RPMI8226 (cell line): ENCODE measurements at regions not wholly inside any gene's neighbourhood (a gene's known extent, or its start where the extent isn't known, plus 50 kb on each side); places are given as distances from the start of the nearest gene placed in this dataset.
A peak's percentile ranks its signal among the peaks of the same experiment; 100 is the strongest.

Experiments
- DNase-seq: peaks from one replicate; pipeline ENCODE4 v3.0.0-alpha.2; 2015

DNA sequence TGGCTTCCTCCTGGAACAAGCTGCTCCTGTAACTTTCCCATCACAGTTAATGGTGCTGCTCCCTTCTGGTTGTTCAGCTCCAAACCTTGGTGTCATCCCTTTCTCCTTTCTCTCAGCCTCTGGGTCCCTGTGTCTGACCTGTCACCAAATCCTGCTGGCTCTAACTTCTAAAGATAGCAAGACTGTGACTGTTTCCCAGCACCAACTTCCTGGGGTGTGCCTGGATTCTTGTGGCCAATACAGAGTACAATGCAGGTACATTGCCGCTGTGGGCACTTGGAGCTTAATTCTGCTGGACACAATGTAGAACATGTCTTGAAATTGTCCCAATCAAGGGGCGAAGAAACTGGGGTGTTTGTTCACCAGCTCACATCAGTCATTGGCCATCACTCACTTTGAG lies 156.7 kb upstream of the CSF3R start:
- no peak for DNase-seq

DNA sequence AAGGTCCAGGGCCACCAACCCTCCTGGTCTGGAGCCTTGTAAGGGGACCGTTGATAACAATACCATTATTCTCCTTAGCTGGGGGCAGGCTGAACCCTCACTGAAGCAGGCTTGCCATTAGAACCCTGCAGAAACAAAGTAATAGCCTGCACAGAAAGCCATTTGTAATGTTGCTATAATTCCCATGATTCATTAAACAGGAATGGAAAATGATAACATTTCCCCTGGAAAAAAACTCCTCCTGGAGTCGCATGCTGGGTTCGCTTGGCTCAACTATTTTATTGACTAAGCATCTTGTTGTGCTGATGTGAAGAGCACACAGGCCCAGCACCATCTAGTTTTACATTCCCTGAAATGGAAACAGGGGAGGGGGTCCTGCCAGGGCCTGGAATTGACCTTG lies 155.6 kb upstream of the CSF3R start:
- DNase-seq = no peak

DNA sequence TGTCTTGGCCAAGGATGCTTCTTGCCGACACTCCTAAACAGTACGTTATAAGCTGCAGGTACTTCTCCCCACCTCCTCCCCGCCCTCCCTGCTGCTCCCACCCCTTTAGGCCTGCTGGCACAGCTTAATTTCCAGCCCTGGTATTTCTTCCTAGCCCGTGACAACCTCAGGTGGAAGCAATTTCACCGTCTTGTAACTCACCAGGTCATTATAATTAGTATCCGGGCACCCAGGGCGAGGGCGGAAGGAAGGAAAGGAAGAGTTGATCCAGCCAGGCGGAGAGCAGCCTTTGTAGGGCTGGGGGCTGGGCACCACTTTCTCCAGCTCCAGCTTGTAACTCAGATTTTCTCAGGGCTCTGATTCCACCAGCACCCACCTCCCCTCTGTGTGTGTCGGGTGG lies 153.5 kb upstream of the CSF3R start:
- no peak for DNase-seq

DNA sequence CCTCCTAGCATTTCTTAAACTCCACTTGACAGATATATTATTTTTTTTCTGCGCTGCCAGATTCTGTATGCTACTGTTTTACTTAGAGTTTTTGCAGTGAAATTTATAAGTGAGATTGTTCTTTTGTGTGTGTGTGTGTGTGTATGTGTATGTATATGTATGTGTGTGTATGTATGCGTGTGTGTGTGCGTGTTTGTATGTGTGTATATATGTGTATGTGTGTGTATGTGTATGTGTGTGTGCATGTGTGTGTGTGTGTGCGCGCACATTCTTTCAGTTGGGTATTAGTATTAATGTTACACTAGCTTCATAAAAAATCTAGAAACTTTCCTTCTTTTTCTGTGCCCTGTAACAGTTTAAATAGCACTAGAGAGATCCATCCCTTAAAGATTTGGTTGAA lies 152.6 kb upstream of the CSF3R start:
- DNase-seq = no peak

DNA sequence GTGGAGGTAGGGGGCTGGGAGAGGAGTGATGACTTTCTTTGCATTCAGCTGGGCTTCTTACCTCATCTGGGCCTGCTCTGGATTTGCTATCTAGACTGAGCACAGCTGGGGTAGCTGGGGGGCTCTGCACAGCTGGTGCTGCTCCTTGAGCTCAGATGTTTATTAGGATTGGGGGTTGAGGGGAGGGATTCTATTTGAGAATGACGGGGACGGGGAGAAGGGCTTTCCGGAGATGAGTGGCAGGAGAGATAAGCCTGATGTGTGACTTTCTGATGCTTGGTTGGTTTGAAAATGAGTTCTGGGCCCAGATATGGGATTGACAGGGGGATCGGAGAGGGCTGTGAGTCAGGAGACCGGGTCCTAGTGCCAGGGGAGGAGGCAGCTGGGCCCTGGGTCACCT lies 146.1 kb upstream of the CSF3R start:
- no peak for DNase-seq

DNA sequence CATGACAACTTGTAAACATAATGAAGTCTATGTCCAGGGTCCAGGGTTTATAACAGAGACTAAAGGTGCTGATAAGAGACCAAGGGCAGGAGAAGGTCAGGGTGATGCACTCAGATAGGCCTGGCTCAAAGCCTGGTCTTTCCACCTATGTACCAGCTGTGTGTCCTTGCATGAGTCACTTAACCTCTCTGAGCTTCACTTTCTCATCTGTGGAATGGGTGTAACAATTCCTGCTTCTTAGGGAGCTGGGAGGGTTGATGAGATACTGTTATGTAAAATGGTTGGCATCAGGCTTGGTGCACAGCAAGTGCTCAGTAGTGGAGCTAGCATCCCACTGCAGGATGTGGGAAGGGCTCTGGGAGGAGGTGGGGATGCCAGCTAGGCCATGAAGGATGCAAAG lies 143.7 kb upstream of the CSF3R start:
- no peak for DNase-seq

DNA sequence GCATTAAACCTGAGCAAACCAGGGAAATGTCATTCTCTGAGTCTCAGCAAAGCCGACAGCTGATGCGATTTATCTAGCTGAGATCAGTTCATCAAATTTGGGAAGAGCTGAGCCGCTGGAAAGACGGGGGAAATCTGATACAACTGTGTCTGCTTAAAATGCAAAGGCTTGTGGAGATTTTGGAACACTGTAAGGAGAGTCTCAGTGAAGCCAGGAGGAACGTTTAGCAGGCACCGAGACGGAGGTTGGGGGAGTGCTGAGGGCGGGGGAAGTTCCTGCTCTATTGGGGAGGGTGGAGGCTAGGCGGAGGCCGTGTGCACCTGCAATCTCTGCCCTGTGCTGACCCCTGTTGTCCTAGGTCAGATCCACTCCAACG lies 143.2 kb upstream of the CSF3R start:
- DNase-seq = no peak

DNA sequence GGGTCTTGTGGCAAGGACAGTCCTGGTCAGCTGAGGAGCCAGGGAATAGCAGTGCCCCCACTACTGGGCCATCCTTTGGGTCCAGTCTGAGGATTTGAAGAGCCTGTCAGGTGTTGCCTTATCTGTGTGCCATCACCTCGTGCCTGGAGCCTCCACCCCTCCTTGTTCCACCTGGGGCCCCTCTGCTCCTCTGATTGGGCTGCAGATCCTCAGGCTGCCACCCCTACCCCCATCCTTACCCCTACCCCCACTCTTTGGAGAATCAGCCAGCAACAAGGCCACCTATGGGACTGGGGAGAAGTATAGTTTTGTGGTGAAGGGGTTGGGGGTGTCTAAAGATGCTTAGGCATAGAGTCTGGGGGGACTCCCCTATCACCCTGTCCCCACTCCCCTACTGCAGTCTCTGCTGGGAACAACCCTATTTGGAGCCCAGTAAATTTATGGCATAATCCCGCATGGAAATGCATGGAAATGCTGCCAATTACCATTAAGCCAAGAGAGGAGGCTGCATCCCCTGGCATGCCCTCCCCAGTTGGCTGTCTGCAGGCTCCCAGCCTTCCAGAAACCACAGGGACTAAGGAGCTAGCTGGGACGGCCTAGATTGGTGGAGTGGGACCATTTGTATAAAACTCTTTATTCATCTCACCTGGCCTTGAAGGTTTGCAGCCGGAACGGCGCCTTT lies 142.7 kb upstream of the CSF3R start:
- no peak for DNase-seq

DNA sequence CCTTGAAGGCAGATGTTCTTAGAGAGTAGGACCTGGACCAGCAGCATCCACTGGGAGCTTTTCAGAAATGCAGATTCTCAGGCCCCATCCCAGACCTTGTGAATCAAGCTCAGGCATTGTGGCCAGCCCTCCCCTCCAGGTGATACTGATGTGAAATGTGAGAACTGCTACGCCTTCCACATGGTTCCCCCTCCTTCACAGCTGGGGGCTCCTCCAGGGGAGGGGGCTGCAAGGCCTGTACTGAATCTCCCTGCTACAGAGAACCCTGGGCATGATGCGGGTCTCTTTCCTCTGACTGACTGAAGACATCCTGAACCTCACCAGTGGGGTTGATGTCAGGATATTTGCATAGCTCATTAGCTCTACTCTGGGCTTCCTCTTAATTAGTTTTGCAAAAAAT lies 141.8 kb upstream of the CSF3R start:
- no peak for DNase-seq

DNA sequence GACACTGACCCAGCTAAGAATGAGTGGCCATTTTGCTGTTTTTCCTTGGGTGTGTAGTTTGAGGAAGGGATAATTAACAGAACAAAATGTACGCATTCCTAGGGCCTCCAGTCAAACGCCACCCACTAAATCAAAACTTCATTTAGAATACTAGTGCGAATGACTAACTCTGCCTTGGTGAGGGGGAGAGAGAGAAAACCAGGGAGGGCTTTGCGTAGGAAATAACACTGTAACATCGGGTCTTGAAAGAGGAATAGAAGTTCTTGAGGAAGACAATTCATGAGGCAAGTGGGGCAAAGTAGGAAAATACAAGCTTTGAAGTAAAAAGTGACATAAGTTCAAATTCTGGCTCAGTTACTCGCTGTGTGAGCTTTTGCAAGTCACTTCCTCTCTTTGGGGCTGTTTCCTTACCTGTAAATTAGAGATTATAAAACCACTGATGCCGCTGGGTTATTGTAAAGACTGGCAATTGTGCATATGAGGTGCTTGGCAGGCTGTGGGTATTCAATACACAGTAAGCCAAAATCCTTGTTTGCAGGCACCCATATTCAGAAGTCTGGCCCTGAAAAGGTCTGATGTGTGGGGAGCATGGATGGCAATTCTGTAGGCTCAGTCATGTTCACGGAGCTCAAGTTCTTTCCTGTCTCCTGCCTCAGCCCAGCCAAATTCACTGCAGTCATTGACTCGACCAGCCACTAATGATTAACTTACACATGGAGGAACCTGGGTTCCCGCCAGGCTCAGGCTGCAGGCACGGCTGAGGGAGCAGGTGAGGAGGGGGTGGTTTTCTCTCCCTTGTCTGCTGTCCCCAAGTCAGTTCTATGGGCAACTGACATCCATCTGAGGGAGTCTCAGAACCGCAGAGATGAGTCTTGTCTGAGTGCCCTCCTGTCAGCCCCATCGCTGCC lies 140.3 kb upstream of the CSF3R start:
- no peak for DNase-seq

DNA sequence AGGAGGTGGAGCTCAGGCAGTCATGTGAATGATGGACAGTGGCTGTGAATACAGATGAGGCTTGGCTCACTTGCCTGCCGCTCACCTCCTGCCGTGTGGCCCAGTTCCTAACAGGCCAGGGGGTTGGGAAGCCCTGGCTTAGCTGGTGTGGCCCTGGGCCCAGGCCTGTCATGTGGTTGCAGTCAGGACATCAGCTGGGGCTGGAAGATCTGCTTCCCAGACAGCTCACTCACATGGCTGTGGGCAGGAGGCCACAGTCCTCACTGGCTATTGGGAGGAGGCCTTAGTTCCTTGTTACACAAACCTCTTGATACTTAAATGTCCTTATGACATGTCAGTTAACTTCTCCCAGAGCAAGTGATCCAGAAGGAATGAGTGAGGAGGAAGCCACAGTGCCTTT lies 138.8 kb upstream of the CSF3R start:
- no peak for DNase-seq

DNA sequence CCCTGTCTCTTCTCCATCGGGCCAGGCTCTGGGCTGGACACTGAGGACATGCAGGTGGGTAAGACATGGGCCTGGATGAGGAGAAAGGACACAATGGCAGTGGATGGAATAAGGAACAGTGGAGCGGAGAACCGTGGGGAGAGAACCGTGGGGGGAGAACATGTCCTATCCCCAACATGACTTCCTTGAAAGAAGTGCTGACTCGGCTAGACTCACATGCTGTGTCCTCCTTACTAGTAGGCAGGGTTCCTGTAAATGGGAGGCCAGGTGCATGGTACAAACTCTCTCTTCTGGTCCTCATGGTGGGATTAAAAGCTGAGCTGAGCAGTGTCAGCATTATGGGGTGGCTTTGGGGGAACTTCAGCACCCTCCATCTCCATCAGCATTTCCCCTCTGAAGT lies 137.4 kb upstream of the CSF3R start:
- DNase-seq = peak; percentile 29

DNA sequence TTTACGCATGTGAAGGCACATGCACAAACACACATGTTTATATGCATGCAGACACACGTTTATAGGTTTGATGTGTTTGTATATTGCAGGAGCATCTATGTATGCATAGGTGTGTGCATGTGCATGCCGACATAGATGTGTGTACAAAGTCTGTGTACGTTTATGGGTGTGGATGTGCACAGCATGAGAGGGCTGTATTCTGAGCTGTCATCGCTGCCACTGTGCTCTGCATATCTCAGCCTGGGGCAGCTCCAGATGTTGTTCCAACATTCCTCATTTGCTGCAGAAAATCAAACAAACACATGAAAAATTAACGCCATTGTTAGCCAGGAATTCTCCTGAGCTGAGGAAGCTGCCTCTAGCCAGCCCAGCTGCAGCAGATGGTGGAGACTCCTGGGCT lies 132.3 kb upstream of the CSF3R start:
- no peak for DNase-seq

DNA sequence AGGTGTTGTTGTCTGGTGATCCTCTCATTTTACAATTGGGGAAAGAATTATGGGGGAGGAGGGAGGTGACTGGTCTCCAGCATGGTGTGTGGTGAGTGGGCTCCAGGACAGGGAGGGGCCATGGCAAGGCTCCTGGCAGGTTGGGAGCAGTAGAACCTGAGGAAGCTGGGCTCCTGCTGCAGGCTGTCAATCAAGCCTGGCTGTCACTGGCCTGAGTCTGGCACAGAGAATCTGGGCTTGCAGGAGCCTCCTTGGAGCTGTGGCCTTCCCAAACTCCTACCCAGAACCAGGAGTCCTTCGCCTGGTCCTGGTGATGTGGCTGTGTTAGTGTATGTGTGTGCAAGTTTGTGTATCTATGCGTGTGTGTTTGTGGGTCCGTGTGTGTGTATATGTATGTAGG lies 131.9 kb upstream of the CSF3R start:
- DNase-seq = no peak

DNA sequence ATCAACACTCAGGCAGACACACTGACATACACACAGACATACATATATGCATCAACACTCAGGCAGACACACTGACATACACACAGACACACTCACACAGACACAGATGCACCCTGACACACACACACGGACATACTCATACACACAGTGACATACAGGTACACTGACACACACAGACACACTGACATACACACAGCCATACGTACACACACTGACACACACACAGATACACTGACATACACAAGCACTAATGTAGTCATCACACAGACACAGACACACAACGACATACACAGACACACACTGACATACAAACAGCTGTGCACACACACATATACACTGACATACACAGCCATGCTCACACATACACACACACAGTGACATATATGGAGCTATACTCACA lies 131.0 kb upstream of the CSF3R start:
- no peak for DNase-seq

DNA sequence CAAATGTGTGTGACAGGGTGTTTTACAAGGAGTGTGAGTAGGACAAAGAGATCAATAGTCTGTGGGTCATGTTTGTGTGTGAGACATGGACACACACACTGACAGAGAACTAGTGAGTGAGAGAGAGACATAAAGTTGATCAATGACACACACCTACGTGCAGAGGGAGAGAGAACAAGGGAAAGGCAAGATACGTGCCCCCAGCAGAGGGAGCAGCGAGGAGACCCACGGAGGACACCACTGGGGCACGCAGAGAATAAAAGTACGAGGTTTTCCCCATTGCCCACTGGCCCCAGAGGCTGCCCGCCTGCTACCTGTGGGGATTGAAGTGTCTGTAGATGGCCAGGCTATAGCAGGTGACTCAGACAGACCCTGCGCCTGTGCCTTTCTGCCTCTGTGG lies 130.2 kb upstream of the CSF3R start:
- DNase-seq = peak; percentile 31

DNA sequence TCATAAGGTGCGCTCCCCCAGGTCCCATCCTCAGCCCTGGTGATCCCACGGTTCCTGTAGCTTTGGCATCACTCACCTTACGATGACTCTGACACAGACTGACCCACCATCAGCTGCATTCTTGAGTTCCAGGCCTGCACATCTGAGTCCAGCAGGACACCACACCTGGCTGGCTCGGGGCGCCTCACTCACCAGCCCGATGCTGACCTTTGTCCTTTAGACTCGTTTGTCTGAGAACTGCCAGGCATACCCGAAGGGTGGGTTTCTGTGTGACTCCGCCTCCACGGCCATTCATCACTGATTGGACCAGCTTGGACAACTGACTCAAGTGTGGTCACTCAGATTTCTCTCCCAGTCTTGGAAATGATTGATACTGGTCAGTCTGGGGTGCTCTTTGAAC lies 129.4 kb upstream of the CSF3R start:
- no peak for DNase-seq

DNA sequence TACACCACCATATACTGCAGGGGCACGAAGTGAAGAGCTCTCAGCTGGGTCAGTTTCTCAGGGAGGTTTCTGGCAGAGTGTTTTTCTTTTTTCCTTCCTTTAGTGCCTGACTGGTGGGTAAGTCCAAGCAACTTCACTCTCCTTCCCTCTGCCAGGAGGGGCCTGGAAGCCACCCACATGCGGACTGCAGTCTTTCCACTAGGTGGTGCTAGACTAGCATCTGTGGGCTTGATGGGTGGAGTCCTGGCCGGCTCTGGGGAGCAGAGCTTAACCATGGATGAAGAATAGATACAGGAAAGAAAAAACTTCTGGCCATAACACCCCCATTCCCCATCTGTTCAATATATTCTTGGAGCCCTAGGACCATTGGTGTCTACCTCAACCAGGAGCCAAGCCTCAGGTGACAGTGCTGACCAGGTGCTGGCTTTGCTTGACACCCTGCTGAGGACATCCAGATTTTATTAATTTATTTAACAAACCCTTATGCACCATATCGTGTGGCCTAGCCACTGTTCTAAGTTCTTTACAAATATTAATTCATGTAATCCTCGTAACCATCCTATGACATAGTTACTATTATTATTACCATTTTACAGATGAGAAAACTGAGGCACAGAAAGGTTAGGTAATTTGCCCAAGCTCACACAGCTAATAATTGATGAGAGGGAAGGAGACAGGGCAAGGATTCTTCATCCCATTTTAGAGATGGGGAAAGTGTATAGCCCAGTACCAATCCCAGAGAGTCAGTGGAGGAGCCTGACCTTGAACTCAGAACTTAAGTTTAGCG lies 126.7 kb upstream of the CSF3R start:
- peak; percentile 86 for DNase-seq

DNA sequence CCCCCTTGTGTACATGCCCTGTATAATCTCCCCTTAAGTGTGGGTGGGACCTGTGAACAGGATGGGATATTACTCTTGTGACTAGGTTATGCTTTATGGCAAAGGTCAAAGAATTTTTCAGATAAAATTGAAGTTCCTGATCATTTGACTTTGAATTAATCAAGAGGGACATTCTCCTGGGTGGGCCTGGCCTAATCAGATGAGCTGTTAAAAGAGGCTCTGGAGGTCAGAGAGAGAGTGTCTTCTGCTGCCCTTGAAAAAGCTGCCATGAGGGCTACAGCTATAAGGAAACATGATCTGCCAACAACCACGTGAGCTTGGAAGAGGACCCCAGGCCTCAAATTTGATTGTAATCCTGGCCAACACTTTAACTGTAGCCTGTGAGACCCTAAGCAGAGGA lies 125.6 kb upstream of the CSF3R start:
- DNase-seq = no peak

DNA sequence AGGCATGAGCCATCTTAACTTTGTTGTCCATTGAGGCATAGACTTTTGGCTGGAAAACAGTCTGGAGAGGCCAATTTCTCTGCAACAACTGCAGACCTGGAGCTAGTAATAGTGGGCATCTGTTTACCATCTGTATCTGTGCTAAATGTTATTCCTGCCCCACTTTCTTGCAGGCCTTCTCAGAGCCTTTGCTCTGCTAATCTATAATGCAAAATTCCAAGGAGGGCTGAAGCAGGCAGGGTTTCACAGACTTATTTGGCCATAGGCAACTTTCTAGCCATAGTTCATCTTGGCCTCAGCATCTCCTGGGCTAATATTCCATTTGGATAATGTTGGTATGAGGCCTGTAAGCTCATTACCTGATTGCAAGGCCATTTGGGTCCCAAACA lies 124.5 kb upstream of the CSF3R start:
- DNase-seq = no peak

DNA sequence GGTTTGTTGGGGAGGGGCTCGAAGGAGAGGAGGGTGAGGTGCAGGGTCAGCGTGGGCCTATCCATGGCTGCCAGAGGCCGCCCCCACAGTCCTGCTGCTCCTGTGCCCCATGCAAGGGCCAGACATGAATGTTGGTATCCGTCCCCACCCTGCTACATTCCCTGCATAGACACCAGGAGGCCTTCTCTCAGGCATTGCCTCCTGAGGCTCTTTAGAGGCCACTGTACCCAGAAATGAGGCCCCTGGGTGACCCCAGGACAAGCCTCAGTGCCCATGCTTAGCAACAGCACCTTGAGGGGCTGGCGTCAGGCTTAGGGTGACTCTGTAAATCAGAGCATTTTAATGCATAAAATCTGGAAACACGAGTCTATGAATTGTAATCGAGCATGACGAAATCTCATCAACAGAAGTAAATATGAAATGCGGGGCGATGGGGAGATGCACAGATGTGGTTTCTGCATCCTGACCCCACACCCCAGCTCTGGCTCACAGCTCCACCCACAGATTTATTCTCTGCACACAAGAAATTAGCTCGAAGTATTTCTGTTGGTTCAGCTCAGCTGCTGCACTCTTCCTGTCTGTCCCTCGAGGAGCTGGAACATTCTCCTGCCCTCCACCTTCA lies 124.0 kb upstream of the CSF3R start:
- DNase-seq = no peak

DNA sequence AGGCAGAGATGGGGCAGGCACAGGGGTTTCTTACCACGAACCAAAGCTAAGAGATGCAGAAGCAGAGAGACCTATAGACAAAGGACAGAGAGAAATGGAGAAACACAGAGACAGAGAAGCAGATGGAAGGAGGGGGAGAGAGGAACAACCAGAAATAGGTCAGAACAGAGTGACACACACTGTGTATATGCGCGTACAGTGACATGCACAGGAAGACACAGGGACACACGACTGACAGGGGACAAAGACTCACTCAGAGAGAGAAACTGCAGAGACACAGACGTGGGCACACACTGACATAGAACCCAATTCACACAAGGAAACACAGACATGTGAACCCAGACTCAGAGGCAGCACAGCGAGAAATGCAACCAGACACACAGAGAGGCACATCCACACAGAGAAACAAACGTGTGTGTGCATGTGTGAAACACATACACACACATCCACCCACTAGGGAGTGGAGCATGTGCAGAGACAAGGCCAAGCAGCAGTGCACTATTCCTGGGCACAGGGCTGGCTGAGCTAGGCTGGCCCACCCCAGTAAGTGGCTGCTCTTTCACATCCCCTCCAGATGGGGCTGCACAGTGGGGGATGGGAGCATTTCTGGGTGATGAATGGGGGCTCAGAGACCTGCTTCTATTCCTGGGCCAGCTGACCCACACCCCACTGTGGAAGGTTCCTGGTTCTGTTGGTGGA lies 123.4 kb upstream of the CSF3R start:
- DNase-seq = no peak

DNA sequence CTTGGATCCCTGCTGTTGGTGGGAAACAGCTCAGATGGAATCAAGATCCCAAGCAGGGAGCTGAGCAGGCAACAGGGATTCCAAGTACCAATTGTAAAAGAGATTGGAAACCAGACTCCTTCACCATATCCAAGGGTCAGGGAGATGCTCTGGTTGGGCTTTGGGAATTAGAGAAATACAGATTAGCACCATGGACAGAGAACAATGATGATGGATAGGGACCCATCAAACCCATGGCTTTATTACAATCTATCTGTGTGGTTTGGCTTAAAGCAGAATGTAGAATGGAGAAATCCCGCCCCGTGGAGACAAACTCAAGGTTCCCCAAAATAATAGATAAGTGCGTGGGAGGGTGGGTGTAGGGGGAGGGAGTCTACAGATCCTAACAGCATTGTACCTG lies 120.7 kb upstream of the CSF3R start:
- no peak for DNase-seq
